ENCODE measurements at regions not wholly inside any gene's neighbourhood (a gene's known extent, or its start where the extent isn't known, plus 50 kb on each side); places are given as distances from the start of the nearest gene placed in this dataset.

- no peak for TF ChIP-seq POGK (CRISPR knock-in tag; conservative IDR thresholded peaks at IDR 0.05)
- TF ChIP-seq GABPB1 (CRISPR knock-in tag; IDR thresholded peaks at IDR 0.05), result no peak
- no peak for TF ChIP-seq ZNF605 (CRISPR knock-in tag; IDR thresholded peaks at IDR 0.05)
- no peak for TF ChIP-seq NR2C2 (CRISPR knock-in tag; IDR thresholded peaks at IDR 0.05; ENCODE audit: borderline replicate concordance)
- TF ChIP-seq TCF12 (IDR thresholded peaks at IDR 0.05), result no peak
- TF ChIP-seq TCF12 (CRISPR knock-in tag; IDR thresholded peaks at IDR 0.05), result no peak
- no peak for TF ChIP-seq FOXP4 (CRISPR knock-in tag; IDR thresholded peaks at IDR 0.05)
- no peak for TF ChIP-seq PHF8 (CRISPR knock-in tag; IDR thresholded peaks at IDR 0.05)
- TF ChIP-seq ZNF17 (CRISPR knock-in tag; IDR thresholded peaks at IDR 0.05), result no peak
- no peak for TF ChIP-seq HNF4G (IDR thresholded peaks at IDR 0.05; ENCODE audit: borderline replicate concordance, low read depth, low read length)
- no peak for TF ChIP-seq HNF4G (CRISPR knock-in tag; IDR thresholded peaks at IDR 0.05; ENCODE audit: borderline replicate concordance, low read depth)
Observed at GRCh38 chr9:24793787-24794186, 248.1 kb upstream of the IZUMO3 start (continued).

- Histone ChIP-seq H3K4me3 (replicated peaks in 1 of 3; ENCODE audit: insufficient read depth in 1 of 3, low read depth in 2 of 3, low read length in 3 of 3) (no peak overlapping the region), H2AFZ (ENCODE audit: low read length) (no peak overlapping the region), H3K27ac (ENCODE audit: extremely low read length, insufficient read depth, low read length) (no peak overlapping the region), H3K36me3 (replicated peaks in 1 of 2; ENCODE audit: control insufficient read depth in 1 of 2, insufficient read depth in 2 of 2, low read length in 2 of 2) (no peaks in the 10 kb centered on the region), H3K79me2 (ENCODE audit: insufficient read depth, low read length) (no peaks in the 10 kb centered on the region), H3K9me3 (ENCODE audit: low read length) (peaks cover 86% of the 10 kb centered on the region), H4K20me1 (ENCODE audit: insufficient read depth, low read length) (no peaks in the 10 kb centered on the region), H3K4me2 (ENCODE audit: low read depth, low read length) (no peak overlapping the region), H3K4me1 (ENCODE audit: insufficient read depth, low read length) (no peaks in the 10 kb centered on the region), H3K9ac (ENCODE audit: insufficient read depth, low read depth, low read length) (no peak overlapping the region), H3K27me3 (ENCODE audit: control insufficient read depth in 1 of 2, insufficient read depth in 2 of 2, low read length in 2 of 2) (no peaks in the 10 kb centered on the region)
- CTCF ChIA-PET (ENCODE audit: low intra/inter-chr PET ratio, low total read pairs), result no interaction called here
- FAIRE-seq (no peak), ATAC-seq (no peak), DNase-seq (ENCODE audit: low spot score) (no peak)
- intact Hi-C loops (cut with micrococcal nuclease; ENCODE audit: unreplicated experiment), result no loop called here
- POLR2A ChIA-PET, result no interaction called here
- in situ Hi-C loops (cut with HindIII; ENCODE audit: extremely low pct_ligation_motif_present, low pct_unique_long_range_greater_than_20kb), result no loop called here
- BruUV-seq (replicated peaks), result no TSS peak
- no peak for TF ChIP-seq ZC3H13 (CRISPR knock-in tag; IDR thresholded peaks at IDR 0.05)
- TF ChIP-seq SATB2 (CRISPR knock-in tag; IDR thresholded peaks at IDR 0.05), result no peak
- TF ChIP-seq ZNF10 (CRISPR knock-in tag; IDR thresholded peaks at IDR 0.05; ENCODE audit: borderline replicate concordance, low read depth), result no peak
- TF ChIP-seq ZNF576 (CRISPR knock-in tag; IDR thresholded peaks at IDR 0.05), result no peak
- TF ChIP-seq ZNF710 (CRISPR knock-in tag; IDR thresholded peaks at IDR 0.05; ENCODE audit: borderline replicate concordance), result no peak
- no peak for TF ChIP-seq PAX8 (CRISPR knock-in tag; IDR thresholded peaks at IDR 0.05; ENCODE audit: borderline replicate concordance)
- TF ChIP-seq RORA (CRISPR knock-in tag; IDR thresholded peaks at IDR 0.05), result no peak
- no peak for TF ChIP-seq ZNF737 (CRISPR knock-in tag; IDR thresholded peaks at IDR 0.05; ENCODE audit: borderline replicate concordance)
- TF ChIP-seq POLR2G (IDR thresholded peaks at IDR 0.05; ENCODE audit: low read depth, low read length), result no peak
- no peak for TF ChIP-seq ZNF546 (CRISPR knock-in tag; conservative IDR thresholded peaks at IDR 0.05)
Observed at GRCh38 chr9:24776226-24776625, 230.5 kb upstream of the IZUMO3 start.

Measured in HepG2 (cell line).